Astrocyte (in vitro differentiated cells and primary cell): ENCODE measurements at regions not wholly inside any gene's neighbourhood (a gene's known extent, or its start where the extent isn't known, plus 50 kb on each side); places are given as distances from the start of the nearest gene placed in this dataset.
A peak's percentile ranks its signal among the peaks of the same experiment; 100 is the strongest.

Source experiments
- DNase-seq: peaks from one replicate; pipeline ENCODE4 v3.0.0-alpha.2; 2010; ENCODE audit warnings: low read depth
- FAIRE-seq: peaks from 2 replicates; lab custom pipeline; 2011; peaks lifted over from hg19 to GRCh38; lab: Jason Lieb, UNC
- H2AFZ ChIP-seq: 2 replicates; pipeline ENCODE4 v1.6.0; 2012; ENCODE audit warnings: low read depth, low read length, inconsistent platforms
- H3K27ac ChIP-seq: 2 replicates; pipeline ENCODE4 v1.5.1; 2011; ENCODE audit warnings: low read depth, low read length, inconsistent platforms
- H3K27me3 ChIP-seq: 2 replicates; pipeline ENCODE4 v1.6.0; 2011; ENCODE audit warnings: low read length, inconsistent platforms; ENCODE audit not compliant: insufficient read depth
- H3K36me3 ChIP-seq: 2 replicates; pipeline ENCODE4 v1.5.1; 2011; ENCODE audit warnings: low read length, inconsistent platforms; ENCODE audit not compliant: insufficient read depth
- H3K4me1 ChIP-seq: 2 replicates; pipeline ENCODE4 v1.5.1; 2011; ENCODE audit warnings: low read length, inconsistent platforms; ENCODE audit not compliant: insufficient read depth
- H3K4me2 ChIP-seq: 2 replicates; pipeline ENCODE4 v1.6.0; 2012; ENCODE audit warnings: low read length, inconsistent platforms
- H3K4me3 ChIP-seq: 2 replicates; pipeline ENCODE4 v1.5.1; 2011; ENCODE audit warnings: low read depth, mild to moderate bottlenecking, low read length, inconsistent platforms; ENCODE audit not compliant: insufficient read depth
- H3K79me2 ChIP-seq: 2 replicates; pipeline ENCODE4 v1.6.0; 2012; ENCODE audit warnings: mild to moderate bottlenecking, low read length, inconsistent platforms; ENCODE audit not compliant: insufficient read depth
- H3K9ac ChIP-seq: 2 replicates; pipeline ENCODE4 v1.6.0; 2012; ENCODE audit warnings: mild to moderate bottlenecking, low read length, inconsistent platforms
- H3K9me3 ChIP-seq: 2 replicates; pipeline ENCODE4 v1.5.1; 2012; ENCODE audit warnings: low read depth, mild to moderate bottlenecking, low read length, inconsistent platforms; ENCODE audit not compliant: insufficient read depth
- H4K20me1 ChIP-seq: 2 replicates; pipeline ENCODE4 v1.6.0; 2012; ENCODE audit warnings: low read length, inconsistent platforms; ENCODE audit not compliant: insufficient read depth
- H3K27ac Mint-ChIP-seq: one replicate; pipeline ENCODE4 v1.8.0; 2021; ENCODE audit warnings: mild to moderate bottlenecking, mixed read lengths; ENCODE audit not compliant: unreplicated experiment
- H3K27me3 Mint-ChIP-seq: one replicate; pipeline ENCODE4 v1.8.0; 2021; ENCODE audit warnings: low read depth, mixed read lengths; ENCODE audit not compliant: unreplicated experiment
- H3K36me3 Mint-ChIP-seq: one replicate; pipeline ENCODE4 v1.8.0; 2021; ENCODE audit warnings: low read depth, mixed read lengths; ENCODE audit not compliant: unreplicated experiment
- H3K4me1 Mint-ChIP-seq: one replicate; pipeline ENCODE4 v1.8.0; 2021; ENCODE audit warnings: low read depth, mixed read lengths; ENCODE audit not compliant: unreplicated experiment
- H3K4me3 Mint-ChIP-seq: one replicate; pipeline ENCODE4 v1.8.0; 2021; ENCODE audit warnings: mild to moderate bottlenecking, moderate library complexity, mixed read lengths; ENCODE audit not compliant: unreplicated experiment
- H3K9me3 Mint-ChIP-seq: one replicate; pipeline ENCODE4 v1.8.0; 2021; ENCODE audit warnings: mild to moderate bottlenecking, mixed read lengths; ENCODE audit not compliant: unreplicated experiment
- EZH2 ChIP-seq: IDR thresholded peaks from 2 replicates; pipeline ENCODE4 v1.6.1; 2012; ENCODE audit warnings: mild to moderate bottlenecking, low read length, inconsistent platforms; ENCODE audit not compliant: insufficient read depth
- TF ChIP-seq, protein P1 (sequence below): IDR thresholded peaks from 2 replicates; pipeline ENCODE4 v1.5.1; 2011; ENCODE audit warnings: low read depth, mild to moderate bottlenecking, inconsistent platforms, low read length, moderate library complexity; ENCODE audit not compliant: insufficient read depth

DNA sequence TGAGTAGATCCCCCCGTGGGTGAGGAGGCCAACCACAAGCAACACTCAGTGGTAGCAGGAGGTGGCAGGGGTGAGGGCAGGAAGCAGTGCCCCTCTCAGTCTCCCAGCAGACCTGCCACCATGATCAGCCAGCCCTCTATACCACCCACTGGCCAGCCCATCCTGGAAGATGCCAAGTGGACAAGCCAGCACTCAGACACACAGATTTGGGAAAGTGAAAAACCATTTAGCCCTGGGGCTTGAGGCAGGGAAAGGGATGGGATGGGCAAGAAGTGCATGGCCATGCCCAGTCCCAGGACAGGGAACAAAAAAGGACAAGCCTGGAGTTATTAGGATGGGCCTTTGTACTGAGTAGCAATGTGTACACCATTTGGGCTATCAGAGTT lies 76.9 kb downstream of the HFE start:
- Mint-ChIP-seq H3K9me3 (no peaks in the 10 kb centered on the region), H3K27me3 (no peaks in the 10 kb centered on the region), H3K4me1 (peaks cover 2% of the 10 kb centered on the region), H3K4me3 (no peak overlapping the region), H3K27ac (no peak overlapping the region), H3K36me3 (peaks cover 16% of the 10 kb centered on the region)
- no peaks in the 10 kb centered on the region for H4K20me1 ChIP-seq
- H3K4me2 ChIP-seq = no peak overlapping the region
- H3K27me3 ChIP-seq = no peaks in the 10 kb centered on the region
- H3K36me3 ChIP-seq = no peaks in the 10 kb centered on the region
- no peak overlapping the region for H3K4me3 ChIP-seq
- no peaks in the 10 kb centered on the region for H3K9me3 ChIP-seq
- FAIRE-seq (no peak), DNase-seq (no peak)
- TF ChIP-seq EZH2 = no peak
- H3K9ac ChIP-seq = no peak overlapping the region
- H3K4me1 ChIP-seq = no peaks in the 10 kb centered on the region
- H3K79me2 ChIP-seq = peaks cover 6% of the 10 kb centered on the region
- no peak overlapping the region for H2AFZ ChIP-seq
- H3K27ac ChIP-seq = no peak overlapping the region

DNA sequence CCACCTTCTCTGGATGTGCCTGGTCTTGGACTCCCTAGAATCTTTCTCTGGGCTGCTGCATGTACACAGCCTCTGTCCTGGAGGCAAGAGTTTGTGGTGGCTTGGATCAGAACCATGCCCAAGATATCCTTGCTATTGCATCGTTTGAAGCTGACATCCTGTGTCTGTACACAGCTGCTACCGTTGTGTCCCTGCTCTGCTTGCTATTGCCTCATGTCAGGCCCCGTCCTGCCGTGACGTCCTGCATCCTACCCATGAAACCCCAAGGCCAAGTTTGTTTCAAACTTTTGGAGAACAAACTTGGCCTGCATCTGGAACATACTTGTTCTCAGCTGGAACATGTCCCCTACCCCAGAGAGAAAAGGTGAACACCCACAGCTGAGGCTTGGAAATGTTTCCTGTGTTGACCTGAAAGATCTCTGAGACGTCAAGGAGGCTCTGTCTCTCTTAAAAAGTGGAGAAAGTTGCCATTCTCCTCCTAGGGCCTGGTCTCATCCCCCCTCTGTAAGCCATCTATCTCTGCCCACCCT lies 78.1 kb downstream of the HFE start:
- no peaks in the 10 kb centered on the region for H3K9me3 ChIP-seq
- Mint-ChIP-seq H3K27ac (peak overlapping the region; percentile 66), H3K4me1 (no peaks in the 10 kb centered on the region), H3K36me3 (peaks cover 16% of the 10 kb centered on the region), H3K9me3 (no peaks in the 10 kb centered on the region), H3K27me3 (no peaks in the 10 kb centered on the region), H3K4me3 (peak overlapping the region; percentile 50)
- H3K9ac ChIP-seq = no peak overlapping the region
- H3K79me2 ChIP-seq = no peaks in the 10 kb centered on the region
- H2AFZ ChIP-seq = no peak overlapping the region
- no peak overlapping the region for H3K4me2 ChIP-seq
- no peaks in the 10 kb centered on the region for H3K27me3 ChIP-seq
- H3K27ac ChIP-seq = no peak overlapping the region
- TF ChIP-seq EZH2 = no peak
- TF ChIP-seq, protein P1, sequence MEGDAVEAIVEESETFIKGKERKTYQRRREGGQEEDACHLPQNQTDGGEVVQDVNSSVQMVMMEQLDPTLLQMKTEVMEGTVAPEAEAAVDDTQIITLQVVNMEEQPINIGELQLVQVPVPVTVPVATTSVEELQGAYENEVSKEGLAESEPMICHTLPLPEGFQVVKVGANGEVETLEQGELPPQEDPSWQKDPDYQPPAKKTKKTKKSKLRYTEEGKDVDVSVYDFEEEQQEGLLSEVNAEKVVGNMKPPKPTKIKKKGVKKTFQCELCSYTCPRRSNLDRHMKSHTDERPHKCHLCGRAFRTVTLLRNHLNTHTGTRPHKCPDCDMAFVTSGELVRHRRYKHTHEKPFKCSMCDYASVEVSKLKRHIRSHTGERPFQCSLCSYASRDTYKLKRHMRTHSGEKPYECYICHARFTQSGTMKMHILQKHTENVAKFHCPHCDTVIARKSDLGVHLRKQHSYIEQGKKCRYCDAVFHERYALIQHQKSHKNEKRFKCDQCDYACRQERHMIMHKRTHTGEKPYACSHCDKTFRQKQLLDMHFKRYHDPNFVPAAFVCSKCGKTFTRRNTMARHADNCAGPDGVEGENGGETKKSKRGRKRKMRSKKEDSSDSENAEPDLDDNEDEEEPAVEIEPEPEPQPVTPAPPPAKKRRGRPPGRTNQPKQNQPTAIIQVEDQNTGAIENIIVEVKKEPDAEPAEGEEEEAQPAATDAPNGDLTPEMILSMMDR = no peak
- no peak overlapping the region for H3K4me3 ChIP-seq
- FAIRE-seq (no peak), DNase-seq (no peak)
- H3K4me1 ChIP-seq = no peaks in the 10 kb centered on the region
- H3K36me3 ChIP-seq = no peaks in the 10 kb centered on the region
- no peaks in the 10 kb centered on the region for H4K20me1 ChIP-seq

DNA sequence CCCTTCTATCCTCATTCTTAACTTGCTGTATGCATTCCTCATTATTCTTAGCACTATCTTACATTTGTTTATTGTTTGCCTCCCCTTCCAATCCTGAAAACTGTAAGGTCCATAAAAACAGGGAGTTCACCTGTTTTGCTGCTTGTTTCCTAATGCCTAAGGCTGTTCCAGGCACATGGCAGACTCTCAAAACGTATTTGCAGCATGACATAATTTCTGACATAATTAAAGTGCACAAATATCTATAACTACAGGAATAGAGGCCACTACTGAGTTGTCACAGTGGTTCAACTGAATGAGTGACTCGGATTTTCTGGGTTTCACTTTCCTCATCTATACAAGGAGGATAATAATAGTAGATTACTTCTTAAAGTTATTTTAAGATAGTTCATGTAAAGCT lies 83.0 kb downstream of the HFE start:
- Histone ChIP-seq H2AFZ (no peak overlapping the region), H3K4me1 (peaks cover 5% of the 10 kb centered on the region), H3K9me3 (no peaks in the 10 kb centered on the region), H3K36me3 (no peaks in the 10 kb centered on the region), H3K27ac (no peak overlapping the region), H4K20me1 (no peaks in the 10 kb centered on the region), H3K4me2 (no peak overlapping the region), H3K27me3 (no peaks in the 10 kb centered on the region), H3K79me2 (no peaks in the 10 kb centered on the region), H3K9ac (no peak overlapping the region), H3K4me3 (no peak overlapping the region)
- DNase-seq (no peak), FAIRE-seq (no peak)
- TF ChIP-seq, protein P1 = no peak
- no peak for TF ChIP-seq EZH2
- Mint-ChIP-seq H3K4me1 (peaks cover 9% of the 10 kb centered on the region), H3K36me3 (peaks cover 6% of the 10 kb centered on the region), H3K9me3 (no peaks in the 10 kb centered on the region), H3K27ac (no peak overlapping the region), H3K4me3 (no peak overlapping the region), H3K27me3 (no peaks in the 10 kb centered on the region)
